ENCODE measurements at regions not wholly inside any gene's neighbourhood (a gene's known extent, or its start where the extent isn't known, plus 50 kb on each side); places are given as distances from the start of the nearest gene placed in this dataset.
"Not testable (repeated sequence)": the region's sequence is repeated elsewhere in the genome, so short reads cannot be mapped to it uniquely, and the experiment has no call there.

DNA sequence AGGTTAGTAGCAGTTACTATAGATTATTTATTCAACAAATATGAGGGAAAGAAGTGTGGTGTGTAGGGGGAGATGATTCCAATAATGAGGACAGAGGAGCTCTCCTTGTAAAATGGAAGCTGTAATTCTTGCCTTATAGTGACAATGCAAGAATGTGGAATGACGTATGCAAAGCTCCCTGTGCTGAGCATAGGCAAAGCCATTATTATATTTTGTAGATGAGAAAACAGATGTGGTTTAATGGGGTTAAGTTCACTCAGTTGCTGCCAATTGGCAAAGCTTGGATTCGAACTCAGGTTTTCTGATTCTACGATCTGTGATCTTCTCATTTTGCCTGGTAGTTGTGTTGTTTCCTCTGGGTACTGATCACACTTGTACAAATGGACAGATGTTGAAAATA lies 153.3 kb downstream of the LSMEM1 start:
- Mint-ChIP-seq H3K27ac (no peak overlapping the region), H3K4me1 (no peaks in the 10 kb centered on the region), H3K9me3 (no peaks in the 10 kb centered on the region), H3K4me3 (no peak overlapping the region), H3K27me3 (no peaks in the 10 kb centered on the region)
- ATAC-seq (no peak), DNase-seq (no peak)

DNA sequence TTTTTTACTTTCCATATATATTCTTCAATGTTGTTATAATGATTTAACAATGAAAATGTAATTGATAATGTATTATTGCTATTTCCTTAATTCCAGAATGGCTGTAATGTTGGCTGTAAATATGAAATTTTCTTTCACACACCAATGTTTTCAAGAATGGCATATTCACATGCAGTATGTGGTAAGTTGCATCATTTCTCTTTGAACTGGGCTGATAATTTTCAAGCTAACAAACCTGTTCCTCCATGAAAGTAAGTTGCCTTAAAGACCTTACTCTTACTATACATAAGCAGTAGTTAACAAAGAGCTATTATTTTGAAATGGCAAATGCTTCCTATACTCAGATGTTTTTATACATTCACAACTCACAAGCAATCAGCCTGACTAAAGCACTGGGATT lies 154.5 kb downstream of the TMEM168 start:
- Mint-ChIP-seq H3K4me3 (no peak overlapping the region), H3K9me3 (no peaks in the 10 kb centered on the region), H3K27me3 (no peaks in the 10 kb centered on the region), H3K4me1 (no peaks in the 10 kb centered on the region), H3K27ac (no peak overlapping the region)
- ATAC-seq (no peak), DNase-seq (no peak)

DNA sequence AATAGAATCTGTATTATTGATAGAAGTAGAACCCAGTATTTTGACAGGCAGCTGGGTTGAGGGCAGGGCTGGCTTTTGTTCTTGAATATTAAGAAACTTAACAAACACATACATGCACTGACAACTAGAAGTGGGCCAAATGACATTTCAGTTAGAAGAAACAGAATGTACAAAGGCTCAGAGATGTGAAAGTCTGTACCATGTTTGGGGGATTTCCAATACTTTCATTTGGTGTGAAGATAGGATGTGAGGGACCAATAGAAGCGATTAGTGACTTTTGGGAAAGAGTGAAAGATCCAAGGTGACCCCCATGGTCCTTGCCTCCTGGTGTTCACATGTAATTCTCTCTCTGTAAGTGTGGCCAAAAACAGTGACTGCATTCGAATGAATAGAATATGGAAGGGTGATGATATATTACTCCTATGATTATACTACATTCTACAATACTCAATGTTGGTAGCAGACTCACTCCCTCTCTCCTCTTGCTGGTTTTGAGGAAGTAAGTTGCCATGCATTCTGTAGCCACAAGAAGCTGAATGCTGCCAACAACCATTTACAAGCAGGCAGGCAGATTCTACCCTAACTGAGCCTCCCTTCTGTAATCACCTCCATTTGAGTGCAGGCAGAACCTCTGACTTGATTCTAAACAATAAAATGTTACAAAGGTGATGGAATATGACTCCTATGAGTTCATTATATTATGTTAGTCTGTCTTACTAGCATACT lies 151.4 kb downstream of the TMEM168 start:
- ATAC-seq (no peak), DNase-seq (no peak)
- Mint-ChIP-seq H3K4me1 (no peaks in the 10 kb centered on the region), H3K27ac (no peak overlapping the region), H3K4me3 (no peak overlapping the region), H3K27me3 (no peaks in the 10 kb centered on the region), H3K9me3 (no peaks in the 10 kb centered on the region)

DNA sequence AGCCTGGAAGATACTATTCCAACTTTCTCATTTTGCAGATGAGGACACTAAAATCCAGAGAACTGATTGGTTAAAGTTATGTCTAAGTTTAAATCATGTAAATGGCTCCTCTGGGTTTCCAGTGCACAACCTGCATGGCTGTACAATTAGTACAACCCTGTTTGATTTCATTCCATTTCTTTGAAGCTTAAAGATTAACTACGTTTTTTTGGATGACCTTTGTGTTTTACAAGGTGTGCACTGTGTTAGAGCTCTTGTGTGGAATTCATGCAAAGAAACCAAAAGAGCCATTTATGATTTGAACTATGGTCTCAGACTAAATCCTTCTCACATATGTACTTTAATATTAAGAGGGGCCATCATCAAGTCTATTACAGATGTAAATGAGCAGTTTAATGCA lies 149.5 kb downstream of the TMEM168 start:
- DNase-seq (no peak), ATAC-seq (no peak)
- H3K27me3 Mint-ChIP-seq = peaks cover 11% of the 10 kb centered on the region
- H3K4me1 Mint-ChIP-seq = no peaks in the 10 kb centered on the region
- no peak overlapping the region for H3K4me3 Mint-ChIP-seq
- peaks cover 0 to 4% of the 10 kb centered on the region in 2 donors for H3K9me3 Mint-ChIP-seq
- H3K27ac Mint-ChIP-seq = no peak overlapping the region

DNA sequence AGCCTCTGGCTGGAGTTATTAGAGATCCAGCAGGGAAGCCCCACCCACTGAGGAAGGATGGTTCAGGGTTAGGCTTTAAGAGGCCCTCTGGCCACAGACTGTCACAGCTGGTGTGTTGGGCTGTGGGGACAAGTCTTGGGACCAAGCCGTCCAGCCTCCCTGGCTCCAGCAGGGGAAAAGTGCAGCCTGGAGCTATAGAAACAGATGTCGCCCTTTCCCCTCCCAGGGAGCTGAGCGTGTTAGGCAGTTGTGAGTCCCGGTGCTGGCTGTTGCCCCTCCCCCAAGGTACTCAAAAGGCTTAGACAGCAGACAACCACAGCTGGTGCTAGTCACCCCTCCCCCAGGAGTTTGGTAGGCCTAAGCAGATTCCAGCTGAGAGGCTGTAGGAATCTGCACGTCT lies 143.4 kb downstream of the TMEM168 start:
- peaks cover 9 to 16% of the 10 kb centered on the region in 2 donors for H3K9me3 Mint-ChIP-seq
- no peak overlapping the region for H3K4me3 Mint-ChIP-seq
- H3K4me1 Mint-ChIP-seq = no peaks in the 10 kb centered on the region
- DNase-seq (no peak), ATAC-seq (no peak)
- no peak overlapping the region for H3K27ac Mint-ChIP-seq
- peaks cover 20% of the 10 kb centered on the region for H3K27me3 Mint-ChIP-seq

DNA sequence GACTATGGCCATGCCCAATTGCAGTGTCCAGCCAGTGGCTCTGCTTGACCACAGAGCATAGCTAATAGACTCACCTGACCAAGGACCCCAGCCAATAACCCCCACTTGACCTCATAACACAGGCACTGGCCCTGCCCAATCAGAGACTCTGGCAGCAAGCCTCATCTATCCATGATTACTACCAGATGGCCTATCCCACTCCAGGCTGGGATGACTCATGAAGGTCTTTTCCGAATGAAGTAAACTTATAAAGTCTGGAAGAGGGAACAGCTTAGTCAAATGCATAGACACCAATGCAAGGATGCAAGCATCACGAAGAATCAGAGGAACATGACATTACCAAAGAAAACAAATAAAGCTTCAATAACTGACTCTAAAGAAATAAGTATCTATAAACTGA lies 141.4 kb downstream of the TMEM168 start:
- H3K27me3 Mint-ChIP-seq = peaks cover 20% of the 10 kb centered on the region
- no peak overlapping the region for H3K4me3 Mint-ChIP-seq
- no peak overlapping the region for H3K27ac Mint-ChIP-seq
- no peak for DNase-seq
- H3K9me3 Mint-ChIP-seq = peaks cover 9 to 16% of the 10 kb centered on the region in 2 donors
- ATAC-seq = no peak
- H3K4me1 Mint-ChIP-seq = no peaks in the 10 kb centered on the region

DNA sequence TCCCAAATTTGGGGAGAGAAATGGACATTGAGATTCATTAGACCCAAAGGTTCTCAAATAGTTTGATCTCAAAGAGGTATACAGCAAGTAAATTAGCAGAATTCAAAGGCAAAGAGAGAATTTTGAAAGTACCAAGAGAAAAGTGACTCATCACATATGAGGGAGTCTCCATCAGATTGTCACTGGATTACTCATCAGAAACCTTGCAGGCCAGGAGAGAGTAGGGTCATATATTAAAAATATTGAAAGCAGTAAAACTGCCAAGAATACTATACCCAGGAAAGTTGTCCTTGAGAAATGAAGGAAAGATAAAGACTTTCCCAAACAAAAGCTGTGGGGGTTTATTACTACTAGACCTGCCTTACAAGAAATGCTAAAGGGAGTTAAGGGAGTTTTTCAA lies 140.6 kb downstream of the TMEM168 start:
- H3K9me3 Mint-ChIP-seq = peaks cover 9 to 16% of the 10 kb centered on the region in 2 donors
- no peak for DNase-seq
- ATAC-seq = no peak
- no peak overlapping the region for H3K4me3 Mint-ChIP-seq
- H3K27me3 Mint-ChIP-seq = peaks cover 20% of the 10 kb centered on the region
- H3K4me1 Mint-ChIP-seq = no peaks in the 10 kb centered on the region
- no peak overlapping the region for H3K27ac Mint-ChIP-seq

DNA sequence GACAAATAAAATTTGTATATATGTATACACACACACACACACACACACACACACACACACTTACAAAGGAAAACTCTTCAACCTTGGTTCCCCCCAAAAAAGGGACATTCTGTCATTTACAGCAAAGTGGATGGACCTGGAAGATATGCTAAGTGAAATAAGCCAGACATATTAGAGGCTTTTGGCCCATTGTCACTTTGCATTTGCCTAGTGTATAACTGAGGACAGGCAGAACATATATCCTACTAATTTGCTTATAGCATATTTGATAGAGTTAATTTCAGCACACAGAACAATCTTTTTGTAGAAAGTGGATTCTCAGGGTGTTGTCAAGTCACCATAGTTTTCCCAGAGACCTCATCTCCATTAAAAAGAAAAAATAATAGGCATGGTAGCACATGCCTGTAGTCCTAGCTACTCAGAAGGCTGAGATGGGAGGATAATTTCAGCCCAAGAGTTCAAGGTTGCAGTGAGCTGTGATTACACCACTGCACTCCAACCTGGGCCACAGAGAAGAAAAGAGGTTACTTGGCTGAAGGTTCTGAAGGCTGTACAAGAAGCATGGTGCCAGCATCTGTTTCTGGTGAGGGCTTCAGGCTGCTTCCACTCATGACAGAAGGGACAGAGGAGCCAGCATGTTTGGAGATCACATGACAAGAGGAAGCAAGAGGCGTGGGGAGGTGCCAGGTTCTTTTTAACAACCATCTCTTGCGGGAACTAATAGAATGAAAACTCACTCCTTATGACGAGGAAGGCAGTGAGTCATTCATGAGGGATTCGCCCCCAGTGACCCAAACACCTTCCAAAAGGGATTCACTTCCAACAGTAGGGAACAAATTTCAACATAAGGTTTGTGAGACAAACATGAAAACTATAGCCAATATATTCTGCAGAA lies 135.6 kb downstream of the TMEM168 start:
- Mint-ChIP-seq H3K4me3 (no peak overlapping the region), H3K4me1 (no peaks in the 10 kb centered on the region), H3K9me3 (peaks cover 0 to under 1% of the 10 kb centered on the region in 2 donors), H3K27ac (no peak overlapping the region), H3K27me3 (peaks cover 6% of the 10 kb centered on the region)
- ATAC-seq (no peak), DNase-seq (no peak)

DNA sequence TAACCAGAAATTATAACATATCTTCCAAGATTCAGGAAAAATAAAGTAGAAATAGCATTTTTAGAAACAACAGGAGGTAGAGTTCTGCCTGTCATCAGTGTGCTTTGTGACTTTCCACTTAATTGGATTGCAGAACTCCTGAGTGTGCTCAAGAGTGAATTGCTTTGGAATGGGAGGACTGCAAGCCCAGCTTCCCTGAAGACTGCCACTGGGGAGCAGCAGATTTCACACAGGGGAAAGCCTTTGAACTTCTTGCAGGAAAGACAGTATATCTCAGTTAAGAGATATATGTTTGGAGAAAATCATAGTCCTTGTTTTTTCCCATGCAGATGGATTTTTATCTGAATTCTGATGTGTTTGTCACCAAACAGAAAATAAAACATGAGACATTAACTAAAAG lies 124.5 kb downstream of the TMEM168 start:
- Mint-ChIP-seq H3K4me3 (no peak overlapping the region), H3K4me1 (no peaks in the 10 kb centered on the region), H3K27ac (no peak overlapping the region), H3K27me3 (no peaks in the 10 kb centered on the region), H3K9me3 (no peaks in the 10 kb centered on the region)
- DNase-seq = no peak
- ATAC-seq = no peak

DNA sequence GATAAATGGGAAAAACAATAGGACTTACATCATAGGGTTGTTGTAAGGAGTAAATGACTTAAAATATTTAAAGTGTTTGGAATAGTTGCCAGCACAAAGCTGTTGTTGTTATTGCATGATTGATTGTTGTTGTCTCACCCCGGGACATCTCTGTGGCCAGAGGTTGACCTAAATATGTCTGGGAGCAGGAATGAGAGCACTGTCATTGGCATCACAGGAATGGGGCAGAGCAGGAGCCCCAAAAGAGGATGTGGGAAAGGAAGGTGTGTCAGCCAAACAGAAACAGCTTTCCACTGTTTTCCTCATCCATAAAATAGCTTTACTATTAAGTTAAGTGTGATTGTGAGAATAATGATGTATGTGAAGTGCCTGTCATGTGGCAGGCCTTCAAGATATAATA lies 121.6 kb downstream of the TMEM168 start:
- Mint-ChIP-seq H3K27ac (no peak overlapping the region), H3K4me3 (no peak overlapping the region), H3K27me3 (peaks cover 3% of the 10 kb centered on the region), H3K4me1 (no peaks in the 10 kb centered on the region), H3K9me3 (no peaks in the 10 kb centered on the region)
- DNase-seq (no peak), ATAC-seq (no peak)

DNA sequence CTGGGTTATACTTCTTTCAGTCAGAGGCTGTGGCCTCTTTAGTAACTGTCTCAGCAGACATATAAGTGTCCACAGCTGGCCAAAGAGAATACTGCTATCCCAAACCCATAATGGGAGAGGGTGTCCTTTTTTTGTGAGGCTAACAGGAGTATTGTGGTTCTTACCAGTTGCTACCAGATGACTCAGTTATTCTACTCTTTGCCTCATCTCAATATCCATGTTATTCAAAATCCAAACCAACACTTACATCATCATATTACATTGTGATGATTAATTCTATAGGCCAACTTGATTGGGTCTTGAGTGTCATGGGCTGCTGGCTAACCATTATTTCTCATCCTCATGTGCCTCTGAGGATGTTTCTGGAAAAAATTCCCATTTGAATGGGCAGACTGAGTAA lies 120.9 kb downstream of the TMEM168 start:
- H3K9me3 Mint-ChIP-seq = no peaks in the 10 kb centered on the region
- H3K4me3 Mint-ChIP-seq = no peak overlapping the region
- no peak for ATAC-seq
- no peaks in the 10 kb centered on the region for H3K4me1 Mint-ChIP-seq
- H3K27ac Mint-ChIP-seq = no peak overlapping the region
- no peak for DNase-seq
- H3K27me3 Mint-ChIP-seq = peaks cover 10% of the 10 kb centered on the region

DNA sequence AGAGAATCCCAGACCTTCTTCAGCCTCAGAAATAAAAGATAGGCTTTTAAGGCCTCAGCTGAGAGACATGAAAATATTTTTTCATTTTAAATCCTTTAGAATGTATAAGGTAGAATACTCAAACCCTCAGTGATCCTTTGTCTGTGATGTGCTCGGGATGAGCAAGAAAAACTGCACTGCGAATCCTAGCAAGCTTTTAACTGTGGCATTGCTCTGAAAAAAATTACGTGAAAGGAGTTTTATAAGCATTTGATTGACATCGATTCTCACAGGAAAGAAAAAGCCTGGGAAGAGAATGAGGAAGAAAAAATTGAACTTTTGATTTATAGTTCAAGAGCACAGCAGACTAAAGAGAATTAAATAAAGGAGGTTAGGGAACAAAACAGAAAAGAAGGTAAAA lies 120.0 kb downstream of the TMEM168 start:
- DNase-seq = no peak
- Mint-ChIP-seq H3K4me1 (no peaks in the 10 kb centered on the region), H3K4me3 (no peak overlapping the region), H3K9me3 (no peaks in the 10 kb centered on the region), H3K27ac (no peak overlapping the region), H3K27me3 (peaks cover 12% of the 10 kb centered on the region)
- ATAC-seq = no peak

DNA sequence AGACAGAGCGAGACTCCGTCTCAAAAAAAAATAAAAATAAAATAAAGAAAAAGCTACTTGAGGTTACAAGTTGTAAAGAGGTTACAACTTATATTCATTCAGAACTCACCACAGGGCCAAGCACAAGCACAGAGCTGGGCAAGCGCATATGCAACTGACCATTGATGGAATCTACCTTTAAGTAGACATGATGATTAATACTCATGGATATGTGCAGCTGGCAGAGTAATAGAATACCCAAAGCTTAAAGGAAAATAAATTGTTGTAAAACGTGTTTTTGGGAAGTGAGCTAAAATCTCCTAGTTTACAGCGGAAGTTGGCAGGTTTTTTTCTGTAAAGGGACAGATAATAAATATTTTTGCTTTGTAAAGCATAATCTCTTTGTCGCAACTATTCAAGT lies 111.6 kb downstream of the TMEM168 start:
- ATAC-seq (no peak), DNase-seq (no peak)
- no peak overlapping the region for H3K4me3 Mint-ChIP-seq
- no peak overlapping the region for H3K27ac Mint-ChIP-seq
- H3K9me3 Mint-ChIP-seq = no peaks in the 10 kb centered on the region
- H3K4me1 Mint-ChIP-seq = no peaks in the 10 kb centered on the region
- peaks cover 8% of the 10 kb centered on the region for H3K27me3 Mint-ChIP-seq

DNA sequence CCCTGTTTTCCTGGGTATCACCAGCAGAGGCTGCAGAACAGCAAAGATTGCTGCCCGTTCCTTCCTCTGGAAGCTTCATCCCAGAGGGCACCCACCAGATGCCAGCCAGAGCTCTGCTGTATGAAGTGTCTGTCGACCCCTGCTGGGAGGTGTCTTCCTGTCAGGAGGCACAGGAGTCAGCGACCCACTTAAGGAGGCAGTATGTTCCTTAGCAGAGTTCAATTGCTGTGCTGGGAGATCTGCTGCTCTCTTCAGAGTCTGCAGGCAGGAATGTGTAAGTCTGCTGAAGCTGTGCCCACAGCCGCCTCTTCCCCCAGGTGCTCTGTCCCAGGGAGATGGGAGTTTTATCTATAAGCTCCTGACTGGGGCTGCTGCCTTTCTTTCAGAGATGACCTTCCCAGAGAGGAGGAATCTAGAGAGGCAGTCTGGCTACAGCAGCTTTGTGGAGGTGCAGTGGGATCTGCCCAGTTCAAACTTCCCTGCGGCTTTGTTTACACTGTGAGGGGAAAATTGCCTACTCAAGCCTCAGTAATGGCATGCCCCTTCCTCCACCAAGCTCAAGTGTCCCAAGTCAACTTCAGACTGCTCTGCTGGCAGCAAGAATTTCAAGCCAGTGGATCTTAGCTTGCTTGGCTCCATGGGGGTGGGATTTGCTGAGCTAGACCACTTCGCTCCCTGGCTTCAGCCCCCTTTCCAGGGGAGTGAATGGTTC lies 100.6 kb downstream of the TMEM168 start:
- not testable (repeated sequence) for ATAC-seq, H3K4me3 Mint-ChIP-seq, H3K9me3 Mint-ChIP-seq, H3K4me1 Mint-ChIP-seq, H3K27ac Mint-ChIP-seq, DNase-seq
- H3K27me3 Mint-ChIP-seq = peaks cover 14% of the 10 kb centered on the region

DNA sequence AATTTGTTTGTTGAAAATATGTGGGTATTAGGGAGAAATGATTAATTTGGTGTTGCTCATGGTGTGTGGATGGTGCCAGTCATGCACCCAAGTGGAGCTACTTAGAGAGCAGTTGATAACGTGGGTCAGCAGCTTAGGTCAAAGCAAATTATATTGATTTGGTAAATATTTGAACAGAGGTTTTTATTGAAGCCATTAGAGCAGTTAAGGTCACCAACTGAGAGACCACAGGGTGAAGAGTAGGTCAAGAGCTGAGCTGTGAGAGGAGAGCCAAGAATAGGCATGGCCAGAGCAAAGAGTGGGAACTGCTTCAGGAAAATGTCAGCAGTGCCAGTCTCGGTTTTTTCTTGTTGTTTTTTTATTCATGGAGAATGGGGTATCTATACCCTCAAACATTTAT lies 97.9 kb downstream of the TMEM168 start:
- no peak for ATAC-seq
- Mint-ChIP-seq H3K27ac (no peak overlapping the region), H3K27me3 (peaks cover 9% of the 10 kb centered on the region), H3K4me1 (no peaks in the 10 kb centered on the region), H3K9me3 (peaks cover 5 to 12% of the 10 kb centered on the region in 2 donors), H3K4me3 (no peak overlapping the region)
- no peak for DNase-seq

DNA sequence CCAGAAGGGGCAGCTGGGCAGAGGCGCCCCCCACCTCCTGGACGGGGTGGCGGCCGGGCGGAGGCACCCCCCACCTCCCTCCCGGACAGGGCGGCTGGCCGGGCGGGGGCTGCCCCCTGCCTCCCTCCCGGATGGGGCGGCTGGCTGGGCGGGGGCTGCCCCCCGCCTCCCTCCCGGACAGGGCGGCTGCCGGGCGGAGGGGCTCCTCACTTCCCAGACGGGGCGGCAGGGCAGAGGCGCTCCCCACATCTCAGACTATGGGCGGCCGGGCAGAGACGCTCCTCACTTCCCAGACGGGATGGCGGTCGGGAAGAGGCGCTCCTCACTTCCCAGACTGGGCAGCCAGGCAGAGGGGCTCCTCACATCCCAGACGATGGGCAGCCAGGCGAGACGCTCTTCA lies 93.0 kb downstream of the TMEM168 start:
- H3K27me3 Mint-ChIP-seq = peaks cover 27% of the 10 kb centered on the region
- H3K9me3 Mint-ChIP-seq, H3K4me1 Mint-ChIP-seq, DNase-seq, H3K27ac Mint-ChIP-seq, H3K4me3 Mint-ChIP-seq: not testable (repeated sequence)
- ATAC-seq = peak; percentile 37

All from stimulated activated naive CD8-positive, alpha-beta T cell treated with anti-CD3 and anti-CD28 coated beads, Interleukin-15, amount 100 ng/mL, for 72 hours (primary cell).